NCI-H2227 treated with DMSO at 0.1 percent for 48 hours (cell line): ENCODE measurements at regions not wholly inside any gene's neighbourhood (a gene's known extent, or its start where the extent isn't known, plus 50 kb on each side); places are given as distances from the start of the nearest gene placed in this dataset.
"Not testable (repeated sequence)": the region's sequence is repeated elsewhere in the genome, so short reads cannot be mapped to it uniquely, and the experiment has no call there.

Source experiments
- DNase-seq: peaks from one replicate; lab custom pipeline; 2025; lab: John Stamatoyannopoulos, UW

- no peak for DNase-seq
Observed at GRCh38 chr1:196002906-196003305, 605.3 kb downstream of the KCNT2 start.

DNA sequence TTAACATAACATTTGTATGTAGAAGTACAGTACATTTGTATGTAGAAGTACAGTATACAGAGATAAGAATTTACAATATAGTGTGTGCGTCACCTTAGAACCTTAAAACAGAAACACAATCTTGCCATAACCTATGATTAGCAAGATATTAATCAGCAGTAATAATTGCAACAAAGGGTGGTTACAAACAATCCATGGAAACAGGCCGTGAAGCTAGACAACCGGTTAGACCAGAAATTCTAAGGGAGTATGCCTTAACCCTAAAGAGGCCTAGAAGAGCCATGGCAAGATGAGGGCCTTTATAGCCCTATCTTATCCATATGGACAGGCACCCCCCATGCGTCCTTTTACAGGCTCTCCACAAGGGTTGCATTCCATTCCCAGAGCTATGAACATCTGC is 605.9 kb downstream of the KCNT2 start:
- not testable (repeated sequence) for DNase-seq

DNA sequence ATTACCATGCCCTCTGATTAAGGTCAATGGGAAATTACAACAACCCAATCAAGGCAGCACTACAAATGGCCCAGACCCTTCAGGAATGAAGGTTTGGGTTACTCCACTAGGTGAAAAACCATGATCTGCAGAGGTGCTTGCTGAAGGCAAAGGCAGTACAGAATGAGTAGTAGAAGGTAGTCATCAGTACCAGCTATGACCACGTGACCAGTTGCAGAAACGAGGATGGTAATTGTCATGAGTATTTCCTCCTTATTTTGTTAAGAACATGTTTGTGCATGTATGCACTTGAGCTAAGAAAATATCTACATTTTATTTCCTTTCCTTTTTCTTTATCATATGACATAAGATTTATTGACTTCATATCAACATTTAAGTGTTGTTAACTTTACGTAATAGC is 607.1 kb downstream of the KCNT2 start:
- no peak for DNase-seq

DNA sequence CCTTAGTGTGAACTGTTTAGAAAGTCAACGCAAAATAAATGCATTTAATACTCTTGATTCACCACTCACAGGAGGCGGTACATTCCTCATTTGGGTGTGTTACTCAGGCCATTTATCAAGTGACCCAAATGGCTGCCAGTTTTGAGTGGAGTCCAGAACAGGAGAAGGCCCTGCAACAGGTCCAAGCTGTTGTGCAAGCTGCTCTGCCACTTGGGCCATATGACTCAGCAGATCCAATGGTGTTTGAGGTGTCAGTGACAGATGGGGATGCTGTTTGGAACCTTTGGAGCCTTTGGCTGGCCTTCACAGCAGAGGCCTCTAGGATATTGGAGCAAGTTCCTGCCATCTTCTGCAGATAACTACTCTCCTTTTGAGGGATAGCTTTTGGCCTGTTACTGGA is 609.2 kb downstream of the KCNT2 start:
- DNase-seq = no peak

- no peak for DNase-seq
Observed at GRCh38 chr1:195981448-195982139, 626.6 kb downstream of the KCNT2 start.

DNA sequence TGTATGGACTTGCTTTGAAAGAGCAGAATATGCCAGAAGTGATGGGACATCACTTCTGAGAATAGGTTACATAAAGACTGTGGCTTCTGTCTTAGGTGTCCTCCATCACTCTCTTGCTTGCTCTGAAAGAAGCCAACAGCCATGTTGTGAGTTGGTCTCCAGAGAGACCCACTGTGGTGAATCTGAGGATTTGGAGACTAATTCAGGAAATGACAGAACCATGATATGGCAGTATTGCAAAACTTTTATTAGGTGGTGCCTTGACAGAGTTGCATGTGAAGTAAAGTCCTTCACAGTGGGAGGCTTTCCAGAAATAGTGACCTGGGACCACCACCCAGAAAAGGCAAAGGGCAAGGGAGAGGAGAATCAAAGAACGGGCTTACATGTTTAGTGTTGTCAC is 628.6 kb downstream of the KCNT2 start:
- no peak for DNase-seq

DNA sequence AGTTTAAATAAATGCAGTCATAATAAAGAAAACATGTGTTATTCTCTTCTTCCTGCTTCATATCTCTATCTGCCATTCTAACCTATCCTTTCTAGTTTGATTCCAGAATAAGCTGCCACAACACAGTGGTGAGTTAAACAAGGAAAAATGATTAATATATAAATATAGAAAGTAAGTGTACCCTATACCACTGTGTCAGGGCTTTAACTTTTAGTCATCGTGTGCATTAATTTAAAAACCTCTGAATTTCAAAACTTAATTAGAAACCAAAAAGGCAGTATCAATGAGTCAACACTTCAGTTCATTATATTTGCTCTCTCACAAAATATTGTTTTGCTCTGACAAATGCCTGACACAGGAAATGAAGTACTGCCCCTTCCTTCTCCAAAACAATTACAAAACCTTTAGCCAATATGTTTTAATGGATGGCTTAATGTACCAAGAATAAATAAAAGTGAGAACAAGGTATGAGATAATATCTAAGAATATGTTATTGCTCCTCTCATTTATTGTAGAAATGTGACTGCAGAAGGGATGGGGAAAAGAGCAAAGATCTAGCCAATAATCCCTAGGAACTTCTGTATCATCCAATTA is 634.8 kb downstream of the KCNT2 start:
- DNase-seq = no peak

DNA sequence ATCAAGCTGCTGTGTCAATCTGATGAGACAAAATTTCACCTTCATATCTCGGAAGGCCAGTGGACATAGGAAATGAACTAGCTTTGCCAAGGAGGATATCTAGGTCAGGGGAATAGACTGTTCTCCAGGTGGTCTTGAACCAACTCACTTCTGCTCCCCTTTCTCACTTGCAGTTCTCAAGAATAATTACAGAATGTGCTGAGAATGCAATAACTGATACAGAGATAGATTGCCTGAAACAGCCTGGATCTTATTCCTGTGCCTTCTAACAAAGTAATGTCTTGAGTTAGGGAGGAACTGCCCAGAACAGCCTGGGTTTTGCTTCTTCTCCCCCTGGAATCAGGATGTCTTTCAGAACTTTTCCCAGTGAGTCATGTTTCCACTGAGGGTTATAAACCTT is 636.7 kb downstream of the KCNT2 start:
- DNase-seq = no peak

- DNase-seq = no peak
Observed at GRCh38 chr1:195970209-195970608, 638.0 kb downstream of the KCNT2 start.

- DNase-seq = no peak
Observed at GRCh38 chr1:195965475-195965874, 642.8 kb downstream of the KCNT2 start.

- DNase-seq = no peak
Observed at GRCh38 chr1:195965036-195965435, 643.2 kb downstream of the KCNT2 start.

DNA sequence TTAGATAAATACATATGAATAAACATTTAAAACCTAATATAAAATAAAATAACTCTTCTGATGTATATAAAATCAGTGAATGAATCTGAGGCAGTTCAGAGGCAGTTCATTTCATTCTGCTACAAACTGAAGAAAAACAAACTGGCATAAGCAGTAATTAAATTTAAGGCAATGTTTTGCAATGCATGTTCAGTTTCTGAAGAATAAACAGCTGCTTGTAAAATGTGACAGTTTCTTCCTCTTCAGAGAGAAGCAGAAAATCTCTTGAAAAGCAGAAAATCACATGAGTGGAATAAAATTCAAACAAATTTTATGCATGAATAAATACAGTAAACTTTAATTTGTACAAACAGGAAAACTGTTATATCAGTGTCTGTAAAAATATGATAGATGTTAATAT is 643.7 kb downstream of the KCNT2 start:
- no peak for DNase-seq

DNA sequence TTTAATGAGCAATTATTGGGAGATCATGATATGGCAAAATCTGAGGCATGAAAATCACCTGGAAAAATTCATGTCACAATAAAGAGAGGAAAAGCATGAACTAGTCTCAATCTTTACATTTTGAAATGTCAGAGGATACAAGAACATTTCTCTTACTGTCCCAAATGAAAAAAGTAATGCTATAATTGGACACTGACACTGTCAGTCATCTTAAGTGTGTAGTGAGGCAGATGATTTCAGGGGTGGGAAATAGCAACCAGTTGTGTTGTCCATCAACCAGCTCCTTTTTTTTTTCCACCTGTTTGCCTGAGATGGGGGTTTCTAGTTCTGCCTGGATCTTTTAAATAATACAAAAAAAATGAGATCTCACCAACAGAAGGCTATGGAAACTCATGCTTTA is 646.2 kb downstream of the KCNT2 start:
- no peak for DNase-seq

DNA sequence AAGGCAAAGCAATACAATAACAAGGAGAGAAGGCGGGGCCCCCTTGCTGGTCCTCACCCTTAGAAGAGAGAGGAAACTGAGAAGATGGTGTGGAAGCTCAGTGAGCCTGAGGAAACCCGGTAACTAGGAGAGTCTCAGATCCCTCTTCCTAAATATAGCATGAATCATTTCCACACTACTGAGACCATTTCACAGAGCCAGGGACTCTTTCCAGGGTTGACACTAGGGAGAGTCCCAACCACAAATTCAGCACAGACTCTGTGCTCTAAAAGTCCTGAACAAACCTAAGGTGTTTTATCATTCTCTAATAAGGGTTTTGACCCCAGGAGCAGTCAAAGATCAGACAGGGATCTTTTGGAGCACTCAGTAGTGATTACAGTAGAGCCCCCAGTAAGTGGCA is 647.7 kb downstream of the KCNT2 start:
- DNase-seq = no peak

- DNase-seq = no peak
Observed at GRCh38 chr1:195958131-195958530, 650.1 kb downstream of the KCNT2 start.

- no peak for DNase-seq
Observed at GRCh38 chr1:195956845-195957244, 651.4 kb downstream of the KCNT2 start.

DNA sequence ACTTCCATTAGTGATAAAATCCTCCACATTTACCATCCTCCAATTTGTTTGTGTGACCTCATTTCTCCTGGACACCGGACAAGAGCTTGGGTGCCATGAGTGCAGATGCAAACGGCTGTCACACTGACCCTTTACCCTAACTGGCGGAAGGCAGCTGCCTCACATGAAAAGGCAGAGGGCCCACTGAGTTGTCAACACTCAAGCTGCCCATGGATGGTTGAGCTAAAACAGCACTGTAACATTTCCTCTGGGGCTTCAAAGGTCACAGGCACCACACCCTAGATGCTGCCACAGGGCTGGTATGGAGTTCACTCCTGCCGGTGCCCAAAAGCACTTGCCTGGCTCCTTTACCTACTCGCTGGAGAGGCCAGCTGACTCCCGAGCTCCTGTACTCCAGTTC is 653.4 kb downstream of the KCNT2 start:
- no peak for DNase-seq

GRCh38 chr1:195951313-195951712 is 656.9 kb downstream of the KCNT2 start:
- DNase-seq = no peak

DNA sequence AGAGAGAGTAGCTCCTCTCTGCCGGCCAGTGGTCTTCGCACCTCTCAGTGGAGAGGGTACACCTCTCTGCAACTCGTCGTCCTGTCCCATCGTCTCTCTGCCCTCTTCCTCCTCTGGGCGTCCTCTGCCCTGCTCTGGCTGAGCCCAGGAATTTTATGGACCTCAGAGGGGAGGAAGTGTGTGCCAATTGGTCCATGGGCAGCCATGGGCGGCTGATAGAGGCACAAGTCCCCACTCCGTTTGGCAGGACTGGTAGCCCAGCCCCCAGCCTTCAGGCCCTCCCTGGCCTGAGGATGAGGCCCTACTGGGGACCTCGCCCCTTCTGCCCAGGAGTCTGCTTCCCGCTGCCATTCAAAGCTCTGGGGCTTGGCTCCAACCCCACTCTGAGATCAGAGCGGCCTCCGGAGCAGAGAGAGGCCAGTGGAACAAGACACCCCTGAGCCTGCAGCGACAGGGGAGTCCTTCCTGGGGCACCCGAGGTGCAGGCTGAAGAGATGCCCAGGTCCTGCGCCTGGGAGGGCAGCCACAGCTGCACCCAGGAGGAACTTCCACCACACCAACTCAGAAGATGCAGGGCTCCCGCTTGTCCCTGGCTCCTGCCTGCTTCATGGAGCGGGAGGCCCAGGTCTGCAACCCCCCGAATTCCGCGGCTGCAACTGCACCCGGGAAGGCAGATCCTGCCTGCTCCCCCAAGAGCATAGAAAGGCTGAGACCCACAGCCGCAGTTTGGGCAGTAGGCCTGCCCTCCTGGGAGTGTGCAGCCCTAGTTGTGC is 659.9 kb downstream of the KCNT2 start:
- DNase-seq = no peak

DNA sequence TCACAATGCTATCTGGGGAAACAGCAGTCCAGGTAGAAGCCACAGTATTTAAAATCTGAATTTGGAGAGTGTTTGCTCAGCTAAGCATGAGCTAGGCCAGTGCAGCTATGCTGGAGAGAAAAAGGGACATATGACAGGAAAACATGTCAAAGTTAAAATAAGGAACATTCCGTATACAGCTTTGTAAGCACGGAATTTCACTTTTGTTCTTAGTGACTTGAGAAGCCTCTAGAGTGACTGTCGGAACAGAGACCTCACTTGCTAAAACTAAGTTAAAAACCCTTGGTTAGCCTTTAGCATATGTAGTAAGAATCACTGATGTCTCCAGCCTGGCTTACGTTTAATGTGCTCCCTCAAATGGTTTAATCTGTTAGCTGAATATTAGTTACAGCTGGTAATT is 661.7 kb downstream of the KCNT2 start:
- no peak for DNase-seq

DNA sequence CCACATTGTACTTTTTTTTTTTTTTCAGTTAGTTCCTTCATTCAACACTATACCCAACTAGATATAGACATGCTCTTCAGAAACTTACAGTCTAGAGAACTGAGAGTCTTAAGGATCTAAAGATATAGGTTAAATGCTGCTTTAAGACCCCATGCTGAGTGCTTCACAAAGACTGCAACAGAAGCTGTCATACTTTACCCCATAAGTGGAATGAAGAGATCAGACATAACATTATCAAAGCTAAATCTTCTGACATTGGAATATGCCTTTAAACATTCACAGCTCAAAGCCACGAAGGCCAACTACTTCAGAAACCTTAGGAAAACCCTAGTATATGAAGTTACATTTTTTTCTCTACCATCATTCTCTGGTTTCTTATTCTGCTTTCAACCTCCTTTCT is 666.4 kb downstream of the KCNT2 start:
- no peak for DNase-seq

- no peak for DNase-seq
Observed at GRCh38 chr1:195941314-195941713, 666.9 kb downstream of the KCNT2 start.

DNA sequence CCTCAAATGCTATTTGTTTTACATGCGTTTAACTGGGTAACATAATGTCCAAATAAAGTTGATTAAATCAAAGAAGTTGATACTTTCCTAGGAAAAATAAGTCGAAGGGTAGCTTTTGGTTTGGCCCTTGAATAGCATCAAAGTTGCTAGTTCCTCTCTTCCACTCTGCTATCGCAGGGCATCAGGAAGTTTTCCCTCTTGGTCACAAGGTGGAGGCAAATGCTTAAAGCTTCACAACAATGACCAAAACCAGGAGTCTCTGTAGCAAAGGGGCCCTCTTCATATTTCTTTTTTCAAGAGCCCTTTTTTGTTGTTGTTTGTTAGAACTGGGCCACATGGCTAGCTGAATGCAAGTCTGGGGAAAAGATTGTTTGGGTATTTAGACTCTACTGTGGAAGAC is 668.4 kb downstream of the KCNT2 start:
- DNase-seq = peak; percentile 53
